ENCODE measurements at regions not wholly inside any gene's neighbourhood (a gene's known extent, or its start where the extent isn't known, plus 50 kb on each side); places are given as distances from the start of the nearest gene placed in this dataset.

GRCh38 chr9:14031810-14032209, 282.1 kb downstream of the NFIB start:
- Histone ChIP-seq H3K4me3 (ENCODE audit: low read depth in 1 of 2, low read length in 2 of 2) (no peak overlapping the region), H3K36me3 (ENCODE audit: control insufficient read depth in 1 of 2, insufficient read depth in 2 of 2, low read length in 2 of 2) (no peaks in the 10 kb centered on the region), H3K27me3 (ENCODE audit: control insufficient read depth in 1 of 2, insufficient read depth in 2 of 2, low read length in 2 of 2) (no peaks in the 10 kb centered on the region), H3K9me3 (ENCODE audit: control insufficient read depth in 1 of 2, low read length in 2 of 2) (no peaks in the 10 kb centered on the region), H3K9ac (ENCODE audit: low read depth in 1 of 2, low read length in 2 of 2) (no peak overlapping the region), H3K4me1 (ENCODE audit: control insufficient read depth in 1 of 2, insufficient read depth in 2 of 2, low read length in 2 of 2) (peaks cover 4 to 14% of the 10 kb centered on the region in 2 donors), H3K27ac (ENCODE audit: low read depth, low read length) (no peak overlapping the region)

DNA sequence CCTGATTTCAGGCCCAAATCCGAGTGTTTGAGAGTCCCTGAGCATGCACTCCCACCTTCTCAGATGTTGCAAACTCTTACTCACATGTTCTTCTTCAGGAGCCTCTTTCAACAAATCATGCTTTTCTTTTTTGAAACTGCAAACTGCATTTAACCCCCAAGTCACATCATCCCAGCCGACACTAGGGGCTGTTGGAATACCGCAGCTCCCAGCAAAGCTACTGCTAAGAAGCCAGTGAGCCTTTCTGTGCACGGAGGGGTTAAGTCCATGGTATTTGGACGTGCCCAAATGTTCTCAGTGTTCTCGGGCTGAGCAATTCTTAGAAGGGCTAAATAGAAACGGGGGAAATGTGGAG, 282.9 kb downstream of the NFIB start:
- Histone ChIP-seq H3K27ac (ENCODE audit: low read depth, low read length) (no peak overlapping the region), H3K36me3 (ENCODE audit: control insufficient read depth in 1 of 2, insufficient read depth in 2 of 2, low read length in 2 of 2) (no peaks in the 10 kb centered on the region), H3K27me3 (ENCODE audit: control insufficient read depth in 1 of 2, insufficient read depth in 2 of 2, low read length in 2 of 2) (no peaks in the 10 kb centered on the region), H3K4me3 (ENCODE audit: low read depth in 1 of 2, low read length in 2 of 2) (no peak overlapping the region), H3K4me1 (ENCODE audit: control insufficient read depth in 1 of 2, insufficient read depth in 2 of 2, low read length in 2 of 2) (peaks cover 4 to 14% of the 10 kb centered on the region in 2 donors), H3K9me3 (ENCODE audit: control insufficient read depth in 1 of 2, low read length in 2 of 2) (no peaks in the 10 kb centered on the region), H3K9ac (ENCODE audit: low read depth in 1 of 2, low read length in 2 of 2) (no peak overlapping the region)

GRCh38 chr9:14030375-14031059, 283.4 kb downstream of the NFIB start:
- Histone ChIP-seq H3K4me3 (ENCODE audit: low read depth in 1 of 2, low read length in 2 of 2) (peak overlapping the region in 1 of 2 donors; percentile 37), H3K27ac (ENCODE audit: low read depth, low read length) (no peak overlapping the region), H3K36me3 (ENCODE audit: control insufficient read depth in 1 of 2, insufficient read depth in 2 of 2, low read length in 2 of 2) (no peaks in the 10 kb centered on the region), H3K9me3 (ENCODE audit: control insufficient read depth in 1 of 2, low read length in 2 of 2) (no peaks in the 10 kb centered on the region), H3K4me1 (ENCODE audit: control insufficient read depth in 1 of 2, insufficient read depth in 2 of 2, low read length in 2 of 2) (peaks cover 4 to 14% of the 10 kb centered on the region in 2 donors), H3K9ac (ENCODE audit: low read depth in 1 of 2, low read length in 2 of 2) (no peak overlapping the region), H3K27me3 (ENCODE audit: control insufficient read depth in 1 of 2, insufficient read depth in 2 of 2, low read length in 2 of 2) (no peaks in the 10 kb centered on the region)

DNA sequence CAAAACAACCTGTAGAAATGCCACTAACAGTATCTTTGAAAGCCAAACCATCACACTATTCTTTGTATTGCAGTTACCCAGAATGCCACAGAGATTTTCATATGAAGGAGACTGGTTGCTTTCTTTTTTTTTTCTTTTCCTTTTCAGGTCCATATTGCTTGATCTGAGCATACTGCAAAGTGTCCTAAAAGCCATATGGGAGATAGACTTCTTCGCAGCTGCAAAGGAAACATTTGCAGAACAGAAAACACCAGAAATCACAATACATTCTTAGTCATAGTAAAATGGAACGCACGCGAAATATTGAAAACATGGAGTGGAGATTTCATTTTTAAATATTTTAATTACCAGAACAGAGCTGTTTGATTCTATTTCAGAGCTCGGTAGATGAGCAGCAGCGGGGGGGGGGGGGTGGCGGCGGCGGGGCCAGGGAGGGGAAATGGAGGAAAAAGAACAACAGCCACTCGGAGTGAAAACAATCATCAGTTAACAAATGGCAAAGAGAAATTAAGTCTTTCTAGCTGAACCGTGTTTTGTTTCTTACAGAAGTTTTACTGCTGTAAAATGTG, 284.1 kb downstream of the NFIB start:
- Histone ChIP-seq H3K27me3 (ENCODE audit: control insufficient read depth in 1 of 2, insufficient read depth in 2 of 2, low read length in 2 of 2) (no peaks in the 10 kb centered on the region), H3K9me3 (ENCODE audit: control insufficient read depth in 1 of 2, low read length in 2 of 2) (no peaks in the 10 kb centered on the region), H3K4me1 (ENCODE audit: control insufficient read depth in 1 of 2, insufficient read depth in 2 of 2, low read length in 2 of 2) (peaks cover 4 to 14% of the 10 kb centered on the region in 2 donors), H3K36me3 (ENCODE audit: control insufficient read depth in 1 of 2, insufficient read depth in 2 of 2, low read length in 2 of 2) (no peaks in the 10 kb centered on the region), H3K4me3 (ENCODE audit: low read depth in 1 of 2, low read length in 2 of 2) (peak overlapping the region in 1 of 2 donors; percentile 37), H3K27ac (ENCODE audit: low read depth, low read length) (no peak overlapping the region), H3K9ac (ENCODE audit: low read depth in 1 of 2, low read length in 2 of 2) (no peak overlapping the region)

DNA sequence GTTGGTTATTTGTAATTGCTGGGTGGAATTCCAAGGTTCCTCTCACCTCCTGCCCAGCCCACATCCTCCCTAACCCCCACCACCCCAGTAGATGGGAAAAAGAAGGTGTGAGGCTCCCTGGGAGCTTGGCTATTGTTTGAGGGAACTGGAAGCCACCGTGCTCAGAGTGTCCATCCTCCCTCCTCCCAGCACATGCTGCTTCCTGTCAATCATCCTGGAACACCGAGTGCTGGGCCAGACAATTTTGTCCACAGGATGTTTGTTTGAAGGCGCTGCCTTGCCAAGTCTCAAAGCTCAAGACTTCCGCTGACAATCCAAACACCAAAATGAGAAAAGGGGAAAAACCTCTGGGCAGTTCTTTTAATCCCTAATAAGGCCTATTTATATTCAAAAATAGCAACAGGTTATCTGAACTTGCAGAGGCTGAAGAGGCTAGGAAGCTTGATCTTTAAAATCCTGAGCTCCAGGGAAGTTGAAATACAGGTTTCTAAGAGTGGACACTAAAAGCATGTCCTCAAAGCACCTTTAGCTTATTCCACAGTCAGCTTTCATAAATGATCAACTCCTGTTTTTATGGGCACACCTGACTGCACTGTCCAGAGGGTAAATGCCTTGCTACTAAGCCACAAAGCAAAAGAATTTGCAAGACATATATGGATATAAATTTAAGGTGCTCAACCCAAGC, 286.7 kb downstream of the NFIB start:
- no peak overlapping the region for H3K9ac ChIP-seq (ENCODE audit: low read depth in 1 of 2, low read length in 2 of 2)
- H3K4me1 ChIP-seq (ENCODE audit: control insufficient read depth in 1 of 2, insufficient read depth in 2 of 2, low read length in 2 of 2) = peaks cover 4 to 14% of the 10 kb centered on the region in 2 donors
- H3K4me3 ChIP-seq (ENCODE audit: low read depth in 1 of 2, low read length in 2 of 2) = no peak overlapping the region
- H3K36me3 ChIP-seq (ENCODE audit: control insufficient read depth in 1 of 2, insufficient read depth in 2 of 2, low read length in 2 of 2) = no peaks in the 10 kb centered on the region
- H3K27me3 ChIP-seq (ENCODE audit: control insufficient read depth in 1 of 2, insufficient read depth in 2 of 2, low read length in 2 of 2) = no peaks in the 10 kb centered on the region
- no peak overlapping the region for H3K27ac ChIP-seq (ENCODE audit: low read depth, low read length)
- no peaks in the 10 kb centered on the region for H3K9me3 ChIP-seq (ENCODE audit: control insufficient read depth in 1 of 2, low read length in 2 of 2)

DNA sequence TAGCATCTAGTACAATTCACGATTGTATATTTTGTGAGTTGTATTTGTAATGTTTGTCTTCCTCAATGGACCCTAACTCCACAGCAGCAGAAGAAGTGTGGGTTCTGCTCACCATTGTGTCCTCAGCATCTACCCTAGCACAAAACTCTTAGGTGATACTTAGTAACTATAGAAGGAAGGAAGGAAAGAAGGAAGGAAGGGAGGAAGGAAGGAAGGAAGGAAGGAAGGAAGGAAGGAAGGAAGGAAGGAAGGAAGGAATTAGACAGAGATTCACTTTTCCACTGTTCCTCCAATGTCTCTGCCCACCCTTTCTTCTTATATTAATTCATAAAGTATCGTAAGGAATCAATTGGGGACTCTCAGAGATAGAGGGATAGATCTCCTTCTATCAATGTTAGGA, 288.2 kb downstream of the NFIB start:
- no peak overlapping the region for H3K9ac ChIP-seq (ENCODE audit: low read depth in 1 of 2, low read length in 2 of 2)
- H3K27ac ChIP-seq (ENCODE audit: low read depth, low read length) = no peak overlapping the region
- H3K4me3 ChIP-seq (ENCODE audit: low read depth in 1 of 2, low read length in 2 of 2) = no peak overlapping the region
- H3K4me1 ChIP-seq (ENCODE audit: control insufficient read depth in 1 of 2, insufficient read depth in 2 of 2, low read length in 2 of 2) = peaks cover 4 to 14% of the 10 kb centered on the region in 2 donors
- H3K36me3 ChIP-seq (ENCODE audit: control insufficient read depth in 1 of 2, insufficient read depth in 2 of 2, low read length in 2 of 2) = no peaks in the 10 kb centered on the region
- no peaks in the 10 kb centered on the region for H3K27me3 ChIP-seq (ENCODE audit: control insufficient read depth in 1 of 2, insufficient read depth in 2 of 2, low read length in 2 of 2)
- no peaks in the 10 kb centered on the region for H3K9me3 ChIP-seq (ENCODE audit: control insufficient read depth in 1 of 2, low read length in 2 of 2)

DNA sequence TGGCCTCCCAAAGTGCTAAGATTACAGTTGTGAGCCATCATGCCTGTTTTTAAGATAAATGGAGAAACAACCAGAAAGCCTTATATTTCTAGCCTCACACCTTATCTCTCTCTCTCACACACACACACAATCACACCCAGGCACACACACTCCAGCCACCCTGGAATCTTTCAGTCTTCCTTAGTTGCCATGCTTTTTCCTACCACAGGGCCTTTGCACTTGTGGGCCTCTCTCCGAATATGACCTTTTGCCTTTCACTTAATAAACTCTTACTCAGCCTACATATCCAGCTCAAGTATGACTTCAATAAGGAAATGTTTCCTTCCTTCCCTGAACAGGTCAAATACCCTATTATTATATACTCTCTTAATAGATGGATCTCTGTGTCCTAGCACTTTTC, 290.7 kb downstream of the NFIB start:
- H3K27ac ChIP-seq (ENCODE audit: low read depth, low read length) = no peak overlapping the region
- peaks cover 4 to 14% of the 10 kb centered on the region in 2 donors for H3K4me1 ChIP-seq (ENCODE audit: control insufficient read depth in 1 of 2, insufficient read depth in 2 of 2, low read length in 2 of 2)

GRCh38 chr9:14021871-14022525, 291.9 kb downstream of the NFIB start:
- peaks cover 0 to 2% of the 10 kb centered on the region in 2 donors for H3K4me1 ChIP-seq (ENCODE audit: control insufficient read depth in 1 of 2, insufficient read depth in 2 of 2, low read length in 2 of 2)
- no peak overlapping the region for H3K27ac ChIP-seq (ENCODE audit: low read depth, low read length)
- H3K27me3 ChIP-seq (ENCODE audit: control insufficient read depth in 1 of 2, insufficient read depth in 2 of 2, low read length in 2 of 2) = no peaks in the 10 kb centered on the region
- no peaks in the 10 kb centered on the region for H3K36me3 ChIP-seq (ENCODE audit: control insufficient read depth in 1 of 2, insufficient read depth in 2 of 2, low read length in 2 of 2)
- no peak overlapping the region for H3K4me3 ChIP-seq (ENCODE audit: low read depth in 1 of 2, low read length in 2 of 2)
- no peaks in the 10 kb centered on the region for H3K9me3 ChIP-seq (ENCODE audit: control insufficient read depth in 1 of 2, low read length in 2 of 2)
- no peak overlapping the region for H3K9ac ChIP-seq (ENCODE audit: low read depth in 1 of 2, low read length in 2 of 2)

More for the DNA sequence above, 290.7 kb downstream of the NFIB start:
- Histone ChIP-seq H3K9me3 (ENCODE audit: control insufficient read depth in 1 of 2, low read length in 2 of 2) (no peaks in the 10 kb centered on the region), H3K36me3 (ENCODE audit: control insufficient read depth in 1 of 2, insufficient read depth in 2 of 2, low read length in 2 of 2) (no peaks in the 10 kb centered on the region), H3K27me3 (ENCODE audit: control insufficient read depth in 1 of 2, insufficient read depth in 2 of 2, low read length in 2 of 2) (no peaks in the 10 kb centered on the region), H3K9ac (ENCODE audit: low read depth in 1 of 2, low read length in 2 of 2) (no peak overlapping the region), H3K4me3 (ENCODE audit: low read depth in 1 of 2, low read length in 2 of 2) (no peak overlapping the region)

GRCh38 chr9:14018081-14018480, 295.9 kb downstream of the NFIB start:
- no peaks in the 10 kb centered on the region for H3K4me1 ChIP-seq (ENCODE audit: control insufficient read depth in 1 of 2, insufficient read depth in 2 of 2, low read length in 2 of 2)
- H3K9me3 ChIP-seq (ENCODE audit: control insufficient read depth in 1 of 2, low read length in 2 of 2) = no peaks in the 10 kb centered on the region
- no peaks in the 10 kb centered on the region for H3K36me3 ChIP-seq (ENCODE audit: control insufficient read depth in 1 of 2, insufficient read depth in 2 of 2, low read length in 2 of 2)
- no peak overlapping the region for H3K9ac ChIP-seq (ENCODE audit: low read depth in 1 of 2, low read length in 2 of 2)
- H3K27me3 ChIP-seq (ENCODE audit: control insufficient read depth in 1 of 2, insufficient read depth in 2 of 2, low read length in 2 of 2) = no peaks in the 10 kb centered on the region
- no peak overlapping the region for H3K4me3 ChIP-seq (ENCODE audit: low read depth in 1 of 2, low read length in 2 of 2)
- H3K27ac ChIP-seq (ENCODE audit: low read depth, low read length) = no peak overlapping the region

DNA sequence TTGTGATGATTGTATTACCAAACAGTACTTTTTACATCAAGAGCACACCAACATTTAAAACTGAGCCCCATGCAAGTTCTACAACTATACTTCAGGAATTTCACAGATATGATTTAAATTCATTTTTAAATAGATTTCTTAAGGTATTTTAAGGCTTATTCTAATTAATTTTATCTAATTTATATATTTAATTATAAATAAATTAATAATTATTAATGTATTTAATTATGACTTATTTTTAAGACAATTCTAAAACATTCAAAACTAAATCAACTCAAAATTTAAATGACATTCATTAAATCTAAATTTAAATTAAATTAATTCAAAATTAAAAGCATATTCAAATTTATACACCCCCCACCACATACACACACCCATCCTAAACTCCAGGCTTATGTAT, 299.2 kb downstream of the NFIB start:
- Histone ChIP-seq H3K9me3 (ENCODE audit: control insufficient read depth in 1 of 2, low read length in 2 of 2) (no peaks in the 10 kb centered on the region), H3K4me3 (ENCODE audit: low read depth in 1 of 2, low read length in 2 of 2) (no peak overlapping the region), H3K27ac (ENCODE audit: low read depth, low read length) (no peak overlapping the region), H3K27me3 (ENCODE audit: control insufficient read depth in 1 of 2, insufficient read depth in 2 of 2, low read length in 2 of 2) (no peaks in the 10 kb centered on the region), H3K9ac (ENCODE audit: low read depth in 1 of 2, low read length in 2 of 2) (no peak overlapping the region), H3K4me1 (ENCODE audit: control insufficient read depth in 1 of 2, insufficient read depth in 2 of 2, low read length in 2 of 2) (no peaks in the 10 kb centered on the region), H3K36me3 (ENCODE audit: control insufficient read depth in 1 of 2, insufficient read depth in 2 of 2, low read length in 2 of 2) (no peaks in the 10 kb centered on the region)

All from duodenal mucosa (tissue), 2 donors.